ENCODE measurements at regions not wholly inside any gene's neighbourhood (a gene's known extent, or its start where the extent isn't known, plus 50 kb on each side); places are given as distances from the start of the nearest gene placed in this dataset.
"Not testable (repeated sequence)": the region's sequence is repeated elsewhere in the genome, so short reads cannot be mapped to it uniquely, and the experiment has no call there.

DNA sequence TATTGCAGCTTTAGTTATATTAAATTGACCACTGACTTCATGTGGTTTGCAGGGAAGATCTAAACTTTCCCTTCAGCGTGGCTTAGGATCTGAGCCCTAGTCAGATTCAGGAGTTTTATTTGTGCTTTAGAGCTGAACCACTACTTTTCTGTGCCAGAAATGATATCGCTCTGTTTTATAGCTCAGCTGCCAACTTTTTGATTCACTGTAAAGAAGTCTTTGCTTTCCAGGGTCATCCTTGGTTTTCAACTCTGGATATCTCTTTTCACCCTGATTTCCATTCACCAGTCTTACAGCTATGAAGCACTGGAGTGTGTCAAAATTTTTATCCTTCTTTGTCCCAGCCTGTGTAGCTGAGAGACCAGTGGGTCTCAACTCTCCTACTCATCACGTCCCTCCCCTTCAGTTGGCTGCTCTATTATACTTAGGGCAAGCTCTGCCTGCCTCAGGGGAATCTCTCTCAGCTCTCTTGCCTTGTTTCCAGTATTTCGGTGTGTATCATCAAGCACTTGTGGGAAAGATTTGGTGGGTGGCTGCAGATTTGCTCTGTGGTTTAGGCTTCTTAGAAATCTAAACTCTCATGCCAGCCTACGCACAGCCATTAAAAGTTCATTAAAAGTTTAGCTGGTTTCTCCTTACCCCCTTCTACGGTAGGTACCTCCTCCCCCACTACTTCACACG is 425.5 kb downstream of the TENT5A start:
- no peak for FAIRE-seq

DNA sequence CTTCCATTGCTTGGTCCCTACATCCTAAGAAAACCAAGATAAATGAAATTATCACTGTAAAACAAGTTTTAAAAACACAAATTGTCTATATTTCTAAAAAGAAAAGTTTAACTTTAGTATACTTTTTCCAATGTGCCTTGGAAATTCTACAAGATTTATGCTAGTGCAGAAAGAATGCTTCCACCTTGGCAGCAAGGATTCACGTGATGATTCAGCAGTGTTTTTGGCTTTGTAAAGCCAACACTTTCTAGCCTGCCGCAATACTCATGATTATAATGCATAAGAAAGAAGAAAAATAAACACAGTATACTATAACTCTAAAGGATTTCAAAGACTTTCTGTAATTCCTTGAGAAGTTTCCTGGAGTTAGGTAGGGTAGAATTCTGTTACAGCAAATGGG is 442.7 kb downstream of the TENT5A start:
- FAIRE-seq: no peak

DNA sequence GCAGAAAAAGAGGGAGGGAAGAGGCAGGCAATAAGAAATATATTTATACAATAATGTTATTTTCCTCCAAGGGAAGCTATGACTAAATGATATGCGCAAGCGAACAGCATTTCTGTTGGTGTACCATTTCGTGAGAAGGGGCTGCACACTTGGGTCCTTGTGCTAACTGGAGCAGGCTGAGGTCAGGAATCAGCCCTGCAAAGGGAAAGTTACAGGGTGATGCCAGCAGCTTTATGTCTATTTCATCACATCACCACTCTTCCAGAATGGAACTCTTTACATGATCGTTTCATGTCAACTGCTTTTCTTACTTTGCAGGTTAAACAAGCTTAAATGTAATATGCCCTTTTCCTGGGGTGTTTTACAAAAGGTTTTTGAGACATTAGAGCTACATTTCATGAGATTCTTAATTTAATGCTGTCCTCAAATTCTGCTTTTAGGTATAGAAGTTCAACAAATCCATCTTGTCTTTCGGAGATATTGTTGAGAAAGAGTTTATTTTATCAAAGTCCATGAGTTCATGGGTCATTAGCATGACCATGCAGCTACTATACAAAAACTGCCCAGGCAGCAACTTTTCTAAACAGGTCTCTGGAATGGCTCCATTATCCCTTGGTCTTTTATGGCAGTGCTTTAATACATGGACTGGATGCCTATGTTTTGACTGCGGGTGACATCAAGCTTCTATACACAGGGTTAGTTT is 443.8 kb downstream of the TENT5A start:
- FAIRE-seq: no peak

DNA sequence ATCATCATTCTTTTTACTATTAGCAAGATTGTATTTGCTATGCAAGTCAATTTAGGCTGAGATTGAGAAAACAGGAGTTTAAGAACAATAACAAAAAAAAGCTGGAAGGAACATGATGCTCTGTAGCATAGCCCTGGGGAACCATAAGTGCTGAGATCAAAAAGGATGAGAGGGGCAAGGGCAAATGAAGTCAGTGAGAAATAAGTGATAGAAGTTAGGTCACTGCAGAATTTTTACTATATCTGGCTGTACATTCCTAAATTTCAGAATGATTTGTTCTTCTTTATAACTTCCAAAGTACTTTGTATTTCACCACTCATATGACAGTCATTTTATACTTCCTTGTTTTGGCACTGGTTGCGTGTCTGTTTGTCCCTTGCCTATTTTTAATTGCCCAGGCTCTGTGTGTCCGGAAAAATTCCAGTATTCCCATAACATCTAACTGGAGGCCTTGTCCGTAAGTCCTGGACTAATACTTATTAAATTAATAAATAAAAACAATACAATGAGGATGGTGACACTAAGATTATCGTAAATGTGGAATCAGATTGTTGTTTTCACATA is 444.7 kb downstream of the TENT5A start:
- no peak for FAIRE-seq

GRCh38 chr6:81304466-81304865 is 448.0 kb downstream of the TENT5A start:
- no peak for FAIRE-seq

- FAIRE-seq: no peak
Measured at GRCh38 chr6:81300961-81301360, 451.5 kb downstream of the TENT5A start.

DNA sequence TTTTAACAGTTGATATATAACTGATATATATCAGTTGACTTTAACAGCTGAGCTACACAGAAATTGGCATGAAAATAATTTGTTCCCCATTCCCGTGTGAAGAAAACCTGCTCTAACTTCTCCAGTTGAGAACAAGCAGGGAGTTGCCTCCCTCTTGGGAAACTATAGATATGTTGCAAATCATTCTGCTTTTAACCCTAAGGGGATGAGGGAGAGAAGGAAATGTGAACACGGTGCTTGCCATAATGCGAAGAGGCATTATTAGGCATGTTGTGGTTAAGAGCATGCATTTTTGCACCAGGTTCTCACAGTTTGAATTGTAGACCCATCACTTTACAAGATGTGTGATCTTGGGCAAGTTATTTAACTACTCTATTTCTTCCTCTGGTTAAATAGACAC is 453.7 kb downstream of the TENT5A start:
- no peak for FAIRE-seq

DNA sequence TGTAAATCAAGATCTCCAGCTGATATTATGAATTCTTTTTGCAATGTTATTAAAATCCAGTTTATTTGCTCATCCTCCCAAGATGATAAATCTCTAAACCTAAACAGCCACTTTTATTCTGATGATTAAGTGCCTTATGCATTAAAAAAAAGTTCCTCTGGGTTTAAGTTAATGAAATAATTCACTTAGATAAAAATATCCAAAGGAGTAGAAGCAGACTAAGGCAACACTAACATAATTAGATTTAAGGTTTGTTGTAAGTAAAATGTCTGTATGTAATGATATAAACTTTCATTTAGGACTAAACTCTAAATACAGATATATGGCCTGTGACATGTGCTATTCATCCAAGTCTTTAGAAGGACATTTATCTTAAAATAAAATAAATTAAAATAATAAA is 457.2 kb downstream of the TENT5A start:
- FAIRE-seq: peak; percentile 25

GRCh38 chr6:81293896-81294295 is 458.6 kb downstream of the TENT5A start:
- no peak for FAIRE-seq

- FAIRE-seq: peak; percentile 16
Measured at GRCh38 chr6:81289229-81289628, 463.3 kb downstream of the TENT5A start.

DNA sequence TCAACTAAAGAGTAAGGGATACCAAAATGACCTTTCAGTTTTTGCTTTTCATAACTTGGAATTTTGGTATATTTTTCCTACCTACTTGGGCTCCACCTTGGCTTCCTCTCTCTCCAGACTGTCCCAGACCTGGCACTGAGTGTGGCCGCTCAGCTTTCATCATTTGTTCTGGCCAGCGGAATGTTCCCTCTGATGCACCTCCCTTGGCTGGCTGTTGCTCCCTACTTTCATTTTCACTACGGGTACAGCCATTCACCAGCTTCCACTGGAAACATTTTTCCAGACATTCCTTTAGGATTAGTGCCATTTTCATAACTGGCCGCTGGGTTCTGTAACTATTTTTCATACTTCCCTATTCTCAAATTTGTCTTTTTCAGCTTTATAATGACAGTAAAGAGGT is 487.4 kb downstream of the TENT5A start:
- FAIRE-seq: peak; percentile 99

DNA sequence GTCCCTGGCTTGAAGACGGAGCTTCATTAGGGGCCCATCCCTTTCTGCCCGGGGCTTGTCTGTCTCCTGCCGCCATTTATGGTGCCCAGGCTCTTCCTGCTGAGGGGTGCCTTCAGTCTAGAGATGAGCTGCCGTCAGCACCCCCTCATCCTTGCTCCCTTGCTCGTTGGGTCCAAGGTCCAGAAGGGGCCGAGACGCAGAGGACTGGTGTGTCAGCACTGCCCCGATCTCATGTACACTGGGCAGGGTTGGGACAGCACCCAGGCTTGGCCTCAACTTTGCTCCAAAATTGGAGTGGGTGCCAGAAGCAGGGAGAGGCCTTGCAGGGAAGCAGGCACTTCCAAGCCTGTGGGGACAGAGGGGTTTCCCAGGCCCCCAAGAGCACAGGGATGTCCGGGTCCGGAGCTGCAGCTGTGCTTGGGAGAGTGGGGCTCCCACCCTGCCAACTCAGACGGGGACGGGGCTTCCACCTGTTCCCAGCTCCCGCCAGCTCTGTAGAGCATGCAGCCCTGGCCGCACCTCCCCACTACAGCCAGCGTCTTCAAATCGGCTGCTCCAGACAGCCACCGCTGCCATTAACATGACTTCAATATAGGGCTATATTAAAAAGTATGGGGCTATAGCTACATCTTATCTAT is 488.8 kb downstream of the TENT5A start:
- FAIRE-seq: no peak

DNA sequence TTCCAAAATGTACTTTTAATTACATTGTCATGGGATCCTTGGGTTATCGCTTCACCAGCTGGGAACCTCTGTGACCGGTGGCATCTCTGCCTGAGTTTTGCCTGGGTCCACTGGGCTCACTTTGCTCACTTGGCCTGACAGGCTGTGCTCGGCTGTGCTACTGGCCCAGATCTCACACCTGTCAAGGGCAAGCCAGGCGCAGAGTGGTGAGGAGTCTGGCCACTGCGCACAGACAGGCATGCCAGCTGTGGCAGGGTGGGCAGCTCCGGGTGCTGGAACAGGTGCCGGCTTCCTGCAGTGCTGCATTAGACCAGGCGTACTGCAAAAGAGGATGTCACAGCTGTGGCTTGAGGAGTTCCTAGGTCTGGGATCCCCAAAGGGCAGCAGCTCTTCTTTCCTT is 489.8 kb downstream of the TENT5A start:
- no peak for FAIRE-seq

DNA sequence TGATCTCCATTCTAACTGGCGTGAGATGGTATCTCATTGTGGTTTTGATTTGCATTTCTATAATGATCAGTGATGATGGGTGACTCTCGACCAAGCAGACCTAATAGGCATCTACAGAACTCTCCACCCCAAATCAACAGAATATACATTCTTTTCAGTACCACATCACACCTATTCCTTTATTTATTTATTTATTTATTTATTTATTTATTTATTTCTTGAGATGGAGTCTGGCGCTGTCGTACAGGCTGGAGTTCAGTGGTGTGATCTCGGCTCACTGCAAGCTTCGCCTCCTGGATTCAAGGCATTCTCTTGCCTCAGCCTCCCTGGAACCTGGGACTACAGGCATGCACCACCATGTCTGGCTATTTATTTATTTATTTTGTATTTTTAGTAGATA is 496.3 kb downstream of the TENT5A start:
- not testable (repeated sequence) for FAIRE-seq

DNA sequence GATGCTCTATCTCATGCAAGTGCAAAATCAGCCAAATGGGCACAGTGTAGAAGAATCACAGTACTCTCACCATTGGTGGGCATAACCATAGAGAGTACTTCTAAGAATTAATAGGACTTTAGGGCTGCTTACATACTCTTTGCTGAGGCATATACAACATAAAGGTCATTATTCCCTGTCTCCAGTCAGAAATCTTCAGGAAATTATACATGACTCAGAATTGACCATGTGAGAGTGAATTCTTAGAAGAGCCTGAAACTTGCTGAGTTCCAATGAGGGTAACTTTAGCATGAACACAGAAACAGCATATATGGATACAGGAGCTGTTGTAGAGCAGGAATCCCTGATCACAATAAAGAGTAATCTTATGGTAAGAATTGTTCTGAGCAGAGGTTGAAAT is 498.7 kb downstream of the TENT5A start:
- FAIRE-seq: no peak

DNA sequence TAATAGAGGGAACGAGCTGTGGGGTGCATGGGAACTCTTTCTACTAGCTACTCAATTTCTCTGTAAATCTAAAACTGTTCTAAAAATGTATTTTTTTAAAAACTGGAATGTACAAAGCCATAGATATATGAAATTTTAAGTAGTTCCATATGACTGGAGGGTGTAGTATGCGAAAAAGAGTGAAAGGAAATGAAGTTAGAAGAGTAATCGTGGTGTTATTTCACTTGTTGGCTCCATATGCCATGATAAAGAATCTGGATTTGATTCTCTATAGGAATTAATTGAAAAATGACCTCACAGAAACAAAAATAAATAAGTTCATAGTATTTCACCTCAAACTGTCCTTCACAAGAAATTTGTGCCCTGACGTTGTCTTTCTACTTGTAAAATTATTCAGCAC is 500.2 kb downstream of the TENT5A start:
- FAIRE-seq: no peak

- FAIRE-seq: no peak
Measured at GRCh38 chr6:81246200-81246599, 506.3 kb downstream of the TENT5A start.

GRCh38 chr6:81242624-81243023 is 509.9 kb downstream of the TENT5A start:
- no peak for FAIRE-seq

- FAIRE-seq: peak; percentile 79
Measured at GRCh38 chr6:81241126-81242041, 511.1 kb downstream of the TENT5A start.

- FAIRE-seq: no peak
Measured at GRCh38 chr6:81238390-81238789, 514.1 kb downstream of the TENT5A start.

GRCh38 chr6:81237226-81237625 is 515.3 kb downstream of the TENT5A start:
- no peak for FAIRE-seq

- no peak for FAIRE-seq
Measured at GRCh38 chr6:81235512-81235911, 517.0 kb downstream of the TENT5A start.

- no peak for FAIRE-seq
Measured at GRCh38 chr6:81233990-81234389, 518.5 kb downstream of the TENT5A start.
